ENCODE measurements at regions not wholly inside any gene's neighbourhood (a gene's known extent, or its start where the extent isn't known, plus 50 kb on each side); places are given as distances from the start of the nearest gene placed in this dataset.
"Not testable (repeated sequence)": the region's sequence is repeated elsewhere in the genome, so short reads cannot be mapped to it uniquely, and the experiment has no call there.

GRCh38 chr16:33009468-33009867, 184.6 kb upstream of the TP53TG3C start:
- peak; percentile 12 to 36 (median 13) for DNase-seq (ENCODE audit: low read depth in 3 of 3)

- DNase-seq (ENCODE audit: low read depth in 3 of 3), result not testable (repeated sequence)
These were observed 166.9 kb upstream of the TP53TG3C start for GRCh38 chr16:33027121-33027520.

GRCh38 chr16:33027941-33028340, 166.1 kb upstream of the TP53TG3C start:
- not testable (repeated sequence) for DNase-seq (ENCODE audit: low read depth in 3 of 3)

- DNase-seq (ENCODE audit: low read depth in 3 of 3), result not testable (repeated sequence)
These were observed 165.2 kb upstream of the TP53TG3C start for GRCh38 chr16:33028707-33029390.

- not testable (repeated sequence) for DNase-seq (ENCODE audit: low read depth in 3 of 3)
These were observed 145.2 kb upstream of the TP53TG3C start for GRCh38 chr16:33048849-33049248.

- DNase-seq (ENCODE audit: low read depth in 3 of 3), result no peak
These were observed 134.8 kb upstream of the TP53TG3C start for GRCh38 chr16:33059206-33059605.

GRCh38 chr16:33059654-33060421, 134.2 kb upstream of the TP53TG3C start:
- not testable (repeated sequence) for DNase-seq (ENCODE audit: low read depth in 3 of 3)

- DNase-seq (ENCODE audit: low read depth in 3 of 3), result not testable (repeated sequence)
These were observed 131.3 kb upstream of the TP53TG3C start for GRCh38 chr16:33062763-33063162.

- DNase-seq (ENCODE audit: low read depth in 3 of 3), result not testable (repeated sequence)
These were observed 130.5 kb upstream of the TP53TG3C start for GRCh38 chr16:33063365-33064170.

- DNase-seq (ENCODE audit: low read depth in 3 of 3), result not testable (repeated sequence)
These were observed 129.5 kb upstream of the TP53TG3C start for GRCh38 chr16:33064454-33065073.

Data from stimulated activated CD4-positive, alpha-beta T cell treated with anti-CD3 and anti-CD28 coated beads, TNF-alpha, amount 100 ng/mL, for 48 hours (primary cell).